ENCODE measurements at regions not wholly inside any gene's neighbourhood (a gene's known extent, or its start where the extent isn't known, plus 50 kb on each side); places are given as distances from the start of the nearest gene placed in this dataset.
A peak's percentile ranks its signal among the peaks of the same experiment; 100 is the strongest.

DNA sequence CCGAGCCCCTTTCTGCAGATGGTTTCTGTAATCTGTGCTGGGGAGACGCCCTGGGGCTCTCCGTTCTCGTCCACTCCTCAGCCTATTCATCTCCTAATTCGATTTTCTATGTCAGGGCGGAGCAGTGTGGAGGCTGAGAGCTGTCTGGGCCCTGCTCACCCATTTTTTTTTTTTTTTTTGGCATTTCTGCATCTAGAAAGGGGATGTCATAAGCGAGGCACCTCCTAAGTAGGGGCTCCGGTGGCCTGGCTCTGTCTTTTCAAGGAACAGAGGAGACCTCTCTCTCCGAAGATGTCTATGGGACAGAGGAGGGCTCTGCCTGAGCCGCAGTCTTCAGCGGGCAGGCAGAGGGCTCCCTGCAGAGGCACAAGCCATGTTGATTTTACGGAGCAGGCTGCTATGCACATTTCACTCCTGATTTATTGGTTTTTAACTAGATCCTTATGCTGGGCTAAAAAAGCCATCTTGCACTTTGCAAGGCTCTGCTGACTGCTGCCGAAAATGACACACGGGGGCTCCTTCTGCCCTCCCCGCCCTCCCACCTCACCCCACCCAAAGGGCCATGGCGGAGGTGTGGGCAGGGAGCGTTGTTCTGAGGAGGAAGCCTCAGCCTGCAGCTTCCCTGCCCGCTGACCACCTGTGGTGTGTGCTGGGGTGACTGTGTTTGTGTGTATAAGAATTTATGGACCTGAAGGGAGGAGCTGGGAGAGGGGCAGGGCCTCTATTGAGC lies 71.0 kb downstream of the FOXD2 start:
- peak in 1 of 7 donors; percentile 17 for DNase-seq
- no peaks in the 10 kb centered on the region for H3K36me3 ChIP-seq (replicated peaks in 1 of 2)
- peaks cover 7% of the 10 kb centered on the region for H3K27me3 ChIP-seq
- H3K4me3 ChIP-seq, result peak overlapping the region in 2 of 4 donors; percentile 15 to 64
- intact Hi-C loops (cut with DNase I), result no loop called here
- H3K9me3 ChIP-seq (replicated peaks in 1 of 3), result no peaks in the 10 kb centered on the region
- H3K4me1 ChIP-seq (replicated peaks in 1 of 2), result peaks cover 5 to 15% of the 10 kb centered on the region in 2 donors
- no peak for TF ChIP-seq POLR2A (IDR thresholded peaks at IDR 0.05)
- TF ChIP-seq, protein P1, sequence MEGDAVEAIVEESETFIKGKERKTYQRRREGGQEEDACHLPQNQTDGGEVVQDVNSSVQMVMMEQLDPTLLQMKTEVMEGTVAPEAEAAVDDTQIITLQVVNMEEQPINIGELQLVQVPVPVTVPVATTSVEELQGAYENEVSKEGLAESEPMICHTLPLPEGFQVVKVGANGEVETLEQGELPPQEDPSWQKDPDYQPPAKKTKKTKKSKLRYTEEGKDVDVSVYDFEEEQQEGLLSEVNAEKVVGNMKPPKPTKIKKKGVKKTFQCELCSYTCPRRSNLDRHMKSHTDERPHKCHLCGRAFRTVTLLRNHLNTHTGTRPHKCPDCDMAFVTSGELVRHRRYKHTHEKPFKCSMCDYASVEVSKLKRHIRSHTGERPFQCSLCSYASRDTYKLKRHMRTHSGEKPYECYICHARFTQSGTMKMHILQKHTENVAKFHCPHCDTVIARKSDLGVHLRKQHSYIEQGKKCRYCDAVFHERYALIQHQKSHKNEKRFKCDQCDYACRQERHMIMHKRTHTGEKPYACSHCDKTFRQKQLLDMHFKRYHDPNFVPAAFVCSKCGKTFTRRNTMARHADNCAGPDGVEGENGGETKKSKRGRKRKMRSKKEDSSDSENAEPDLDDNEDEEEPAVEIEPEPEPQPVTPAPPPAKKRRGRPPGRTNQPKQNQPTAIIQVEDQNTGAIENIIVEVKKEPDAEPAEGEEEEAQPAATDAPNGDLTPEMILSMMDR (IDR thresholded peaks at IDR 0.05), result no peak
- WGBS, 4 donors, result 33 to 40% (median 38%) methylated on average over 17 to 18 of the region's 18 CpGs
- peak overlapping the region in 2 of 5 donors; percentile 35 to 50 for H3K27ac ChIP-seq

DNA sequence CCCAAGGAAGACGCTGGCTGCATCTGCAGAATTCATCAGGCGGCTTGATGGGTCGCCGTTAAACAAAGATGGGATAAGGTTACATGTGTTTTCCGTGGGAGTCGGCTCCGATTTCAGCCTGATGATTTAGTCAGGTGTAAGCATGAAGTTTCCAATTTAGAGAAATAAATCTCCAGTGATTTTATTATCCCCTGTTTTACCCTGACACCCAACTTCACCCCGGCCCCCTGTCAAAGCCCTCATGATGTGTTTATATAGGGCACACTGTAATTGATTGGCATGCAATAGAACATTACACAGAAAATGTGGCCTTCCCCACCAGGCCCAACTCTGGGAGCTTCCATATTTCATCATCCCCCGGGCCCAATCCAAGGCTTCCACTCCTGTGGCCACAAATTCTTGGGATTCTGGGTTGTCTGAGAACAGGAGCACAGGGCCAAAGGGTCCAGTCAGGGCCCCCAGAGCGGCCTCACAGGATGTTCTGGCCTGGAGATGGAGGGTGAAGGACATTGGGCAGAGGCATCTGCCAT lies 72.5 kb downstream of the FOXD2 start:
- no peaks in the 10 kb centered on the region for H3K9me3 ChIP-seq (replicated peaks in 1 of 3)
- peak in 1 of 7 donors; percentile 9 for DNase-seq
- 81 to 97% (median 91%) methylated on average over 9 to 10 of the region's 10 CpGs for WGBS, 4 donors
- no peak for TF ChIP-seq POLR2A (IDR thresholded peaks at IDR 0.05)
- TF ChIP-seq, protein P1 (IDR thresholded peaks at IDR 0.05), result no peak
- no peaks in the 10 kb centered on the region for H3K36me3 ChIP-seq (replicated peaks in 1 of 2)
- peaks cover 5 to 15% of the 10 kb centered on the region in 2 donors for H3K4me1 ChIP-seq (replicated peaks in 1 of 2)
- H3K27ac ChIP-seq, result no peak overlapping the region
- intact Hi-C loops (cut with DNase I), result no loop called here
- no peak overlapping the region for H3K4me3 ChIP-seq
- peaks cover 7% of the 10 kb centered on the region for H3K27me3 ChIP-seq

DNA sequence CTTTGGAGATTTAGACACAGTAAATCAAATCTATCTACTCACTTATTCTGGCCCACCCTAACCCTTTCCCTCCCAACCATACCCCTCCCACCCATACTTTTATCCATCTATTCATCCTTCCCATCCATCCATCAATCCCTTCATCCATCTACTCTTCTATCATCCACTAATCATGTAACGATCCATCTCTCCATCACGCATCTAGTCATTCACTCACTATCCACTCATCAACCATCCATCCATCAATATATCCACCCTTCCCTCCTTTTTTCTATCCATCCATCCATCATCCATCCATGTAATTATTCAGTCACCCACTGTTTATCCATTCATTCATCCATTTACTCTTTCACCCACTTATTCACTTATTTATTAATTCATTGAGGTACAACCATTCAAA lies 74.0 kb downstream of the FOXD2 start:
- no peak for DNase-seq
- intact Hi-C loops (cut with DNase I), result no loop called here
- TF ChIP-seq, protein P1 (IDR thresholded peaks at IDR 0.05), result no peak
- no peak for TF ChIP-seq POLR2A (IDR thresholded peaks at IDR 0.05)
- Histone ChIP-seq H3K9me3 (replicated peaks in 1 of 3) (no peaks in the 10 kb centered on the region), H3K27me3 (peaks cover 7% of the 10 kb centered on the region), H3K27ac (no peak overlapping the region), H3K36me3 (replicated peaks in 1 of 2) (no peaks in the 10 kb centered on the region), H3K4me3 (no peak overlapping the region), H3K4me1 (replicated peaks in 1 of 2) (peaks cover 5 to 15% of the 10 kb centered on the region in 2 donors)
- WGBS, 4 donors, result 92 to 97% (median 95%) methylated on average over 2 of the region's 2 CpGs

DNA sequence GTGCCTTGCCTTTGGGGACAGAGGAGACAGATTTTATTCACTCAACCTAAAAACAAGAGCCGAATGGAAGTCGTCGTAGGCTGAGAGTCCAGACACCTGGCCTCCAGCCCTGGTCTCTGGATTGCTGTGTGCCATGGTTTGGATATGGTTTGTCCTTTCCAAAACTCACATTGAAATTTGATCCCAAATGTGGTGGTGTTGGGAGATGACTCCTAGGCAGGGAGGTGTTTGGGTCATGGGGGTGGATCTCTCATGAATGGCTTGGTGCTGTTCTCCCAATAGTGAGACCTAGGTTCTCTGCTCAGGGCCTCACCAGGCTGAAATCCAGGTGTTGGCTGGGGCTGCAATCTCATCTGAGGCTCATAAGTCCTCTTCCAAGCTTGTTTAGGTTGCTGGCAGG lies 75.5 kb downstream of the FOXD2 start:
- Histone ChIP-seq H3K27ac (no peak overlapping the region), H3K27me3 (no peaks in the 10 kb centered on the region), H3K4me3 (no peak overlapping the region), H3K36me3 (replicated peaks in 1 of 2) (no peaks in the 10 kb centered on the region), H3K4me1 (replicated peaks in 1 of 2) (peaks cover 0 to 7% of the 10 kb centered on the region in 2 donors), H3K9me3 (replicated peaks in 1 of 3) (no peaks in the 10 kb centered on the region)
- peak in 1 of 7 donors; percentile 2 for DNase-seq
- intact Hi-C loops (cut with DNase I), result no loop called here
- WGBS, 4 donors, result 85 to 94% (median 93%) methylated on average over 3 of the region's 3 CpGs
- TF ChIP-seq POLR2A (IDR thresholded peaks at IDR 0.05), result no peak
- TF ChIP-seq, protein P1 (IDR thresholded peaks at IDR 0.05), result no peak
